ENCODE measurements at regions not wholly inside any gene's neighbourhood (a gene's known extent, or its start where the extent isn't known, plus 50 kb on each side); places are given as distances from the start of the nearest gene placed in this dataset.

- TF ChIP-seq EP300 (IDR thresholded peaks at IDR 0.05; ENCODE audit: borderline replicate concordance) (no peak), CEBPB (IDR thresholded peaks at IDR 0.05) (no peak), TEAD4 (IDR thresholded peaks at IDR 0.05) (no peak), REST (IDR thresholded peaks at IDR 0.05; ENCODE audit: low read depth) (no peak), RAD21 (IDR thresholded peaks at IDR 0.05; ENCODE audit: low read depth) (no peak), TAF1 (IDR thresholded peaks at IDR 0.05; ENCODE audit: low read depth) (no peak), EGR1 (IDR thresholded peaks at IDR 0.05) (no peak), TCF12 (IDR thresholded peaks at IDR 0.05; ENCODE audit: low read depth) (no peak), FOXM1 (IDR thresholded peaks at IDR 0.05; ENCODE audit: borderline replicate concordance, low read depth) (no peak), YY1 (IDR thresholded peaks at IDR 0.05; ENCODE audit: low read depth) (no peak), NFIC (IDR thresholded peaks at IDR 0.05) (no peak)
- TF ChIP-seq, protein P1, sequence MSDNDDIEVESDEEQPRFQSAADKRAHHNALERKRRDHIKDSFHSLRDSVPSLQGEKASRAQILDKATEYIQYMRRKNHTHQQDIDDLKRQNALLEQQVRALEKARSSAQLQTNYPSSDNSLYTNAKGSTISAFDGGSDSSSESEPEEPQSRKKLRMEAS (IDR thresholded peaks at IDR 0.05) = no peak
These were observed 1293.7 kb downstream of the TMEM121 start for GRCh38 chr14:106820119-106820518.
